Activated CD4-positive, alpha-beta memory T cell treated with anti-CD3 and anti-CD28 coated beads for 36 hours (primary cell): ENCODE measurements at regions not wholly inside any gene's neighbourhood (a gene's known extent, or its start where the extent isn't known, plus 50 kb on each side); places are given as distances from the start of the nearest gene placed in this dataset.

Experiments used
- CTCF ChIA-PET: fragments of 350-600 bp; sonication (Branson Sonifier 250); formaldehyde crosslinking; loops from one replicate; lab custom pipeline; 2021; ENCODE audit warnings: antibody characterized with exemption, inconsistent platforms; lab: Charles Lee
- POLR2A ChIA-PET: fragments of 350-600 bp; sonication (Branson Sonifier 250); formaldehyde crosslinking; loops from one replicate; lab custom pipeline; 2021; ENCODE audit warnings: antibody characterized with exemption; lab: Charles Lee
- DNase-seq: peaks from one replicate; pipeline ENCODE4 v3.0.0-alpha.2; 2020
- H3K27ac Mint-ChIP-seq: one replicate; pipeline ENCODE4 v1.8.0; 2021; ENCODE audit warnings: mixed read lengths
- H3K27me3 Mint-ChIP-seq: one replicate; pipeline ENCODE4 v1.8.0; 2021; ENCODE audit warnings: mixed read lengths
- H3K36me3 Mint-ChIP-seq: one replicate; pipeline ENCODE4 v1.8.0; 2021; ENCODE audit warnings: mixed read lengths
- H3K4me1 Mint-ChIP-seq: one replicate; pipeline ENCODE4 v1.8.0; 2021; ENCODE audit warnings: low read depth, mixed read lengths
- H3K4me3 Mint-ChIP-seq: one replicate; pipeline ENCODE4 v1.8.0; 2021; ENCODE audit warnings: mild to moderate bottlenecking, mixed read lengths
- H3K9me3 Mint-ChIP-seq: one replicate; pipeline ENCODE4 v1.8.0; 2021; ENCODE audit warnings: mixed read lengths
- intact Hi-C: fragments of 100-400 bp; cut with micrococcal nuclease; formaldehyde crosslinking; loops from one replicate; pipeline ENCODE4 v1.15.1; 2023

- intact Hi-C loops = no loop called here
- Mint-ChIP-seq H3K4me1 (no peaks in the 10 kb centered on the region), H3K27me3 (peaks cover 6% of the 10 kb centered on the region), H3K36me3 (peaks cover 5% of the 10 kb centered on the region), H3K4me3 (no peak overlapping the region), H3K9me3 (peaks cover 7% of the 10 kb centered on the region), H3K27ac (no peak overlapping the region)
- no peak for DNase-seq
- CTCF ChIA-PET = no interaction called here
- POLR2A ChIA-PET = no interaction called here
Observed at GRCh38 chr1:162912061-162912667, 51.2 kb upstream of the CCDC190 start.
